GM18861 (cell line): ENCODE measurements at regions not wholly inside any gene's neighbourhood (a gene's known extent, or its start where the extent isn't known, plus 50 kb on each side); places are given as distances from the start of the nearest gene placed in this dataset.

Source experiments
- ATAC-seq: cut with Tn5 transposase; IDR thresholded peaks from one replicate; pipeline ENCODE4 v1.9.1; 2021; ENCODE audit not compliant: unreplicated experiment

DNA sequence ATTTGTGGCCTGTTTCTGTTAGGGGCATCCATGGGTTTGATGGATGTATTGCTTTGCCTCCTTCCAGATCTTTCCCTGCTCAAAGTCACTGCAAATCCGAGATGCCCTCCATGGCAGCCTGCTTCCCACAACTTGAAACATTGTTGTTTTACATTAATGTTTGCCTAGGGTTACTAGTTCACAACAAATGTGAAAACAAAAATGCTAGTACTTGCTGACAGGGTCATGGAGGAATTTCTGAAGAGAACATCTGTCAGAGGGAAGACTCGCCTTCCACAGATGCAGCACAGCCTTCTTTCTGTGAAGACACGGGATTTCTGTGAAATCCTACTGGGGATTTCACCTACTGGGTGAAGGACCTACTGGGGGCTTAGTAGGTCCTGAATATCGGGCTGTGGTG lies 260.0 kb upstream of the FN1 start:
- ATAC-seq = no peak

DNA sequence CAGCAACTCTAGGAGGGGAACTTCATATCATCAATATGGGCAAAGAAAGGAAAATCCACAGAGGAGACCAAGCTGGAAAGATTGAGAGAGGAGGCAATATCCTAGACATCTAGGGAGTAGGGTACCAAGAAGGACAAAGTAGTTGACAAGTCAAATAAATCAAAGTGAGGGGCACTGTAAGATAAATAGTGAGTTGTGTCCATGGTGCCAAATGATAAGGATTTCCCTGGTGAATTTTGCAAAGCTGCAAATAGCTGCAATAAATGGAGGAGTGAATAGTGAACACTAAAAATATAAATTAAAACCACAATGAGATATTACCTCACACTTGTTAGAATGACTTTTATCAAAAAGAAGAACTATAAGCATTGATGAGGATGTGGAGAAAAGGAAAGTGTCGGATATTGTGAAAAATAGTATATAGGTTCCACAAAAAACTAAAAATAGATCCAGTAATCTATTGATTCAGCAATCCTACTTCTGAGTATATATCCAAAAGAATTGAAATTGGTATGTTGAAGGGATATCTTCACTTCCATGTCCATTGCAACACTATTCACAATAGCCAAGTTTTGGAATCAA lies 258.2 kb upstream of the FN1 start:
- ATAC-seq = no peak

DNA sequence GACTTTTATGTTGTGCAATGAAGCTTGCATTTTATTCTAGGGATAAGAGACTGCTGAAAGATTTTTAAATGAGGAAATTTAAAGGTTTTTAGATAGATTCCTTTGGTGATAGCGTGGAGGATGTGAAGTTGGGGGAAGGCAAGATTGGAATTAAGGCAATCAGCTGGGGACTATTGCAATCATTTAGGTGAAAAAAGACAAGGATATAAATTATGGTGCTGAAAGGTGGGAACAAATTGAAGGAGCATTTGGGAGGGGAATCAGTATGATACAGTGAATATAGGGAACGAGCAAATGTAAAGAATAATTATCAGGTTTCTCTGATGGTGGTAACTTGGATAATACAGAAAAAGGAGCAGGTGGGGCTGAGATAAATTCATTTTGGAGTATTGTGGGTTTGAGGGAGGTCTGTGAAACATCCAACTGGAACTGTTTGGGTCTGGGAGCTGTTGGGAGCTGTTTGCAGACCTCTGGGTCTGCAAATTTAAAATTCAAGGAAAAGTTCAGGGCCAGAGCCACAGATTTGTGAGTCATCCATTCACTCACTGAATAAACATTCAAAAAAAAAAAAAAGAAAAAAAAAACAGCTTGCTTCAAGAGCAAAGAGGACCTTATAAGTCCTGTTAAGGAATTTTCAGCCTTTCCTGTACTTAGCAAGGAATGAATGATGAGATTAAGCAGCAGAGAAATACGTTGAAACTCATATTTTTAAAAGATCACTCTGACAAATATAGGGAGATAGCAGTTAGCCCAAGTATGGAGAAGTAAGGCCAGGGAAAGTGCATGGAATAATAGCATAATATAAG lies 257.5 kb upstream of the FN1 start:
- no peak for ATAC-seq

DNA sequence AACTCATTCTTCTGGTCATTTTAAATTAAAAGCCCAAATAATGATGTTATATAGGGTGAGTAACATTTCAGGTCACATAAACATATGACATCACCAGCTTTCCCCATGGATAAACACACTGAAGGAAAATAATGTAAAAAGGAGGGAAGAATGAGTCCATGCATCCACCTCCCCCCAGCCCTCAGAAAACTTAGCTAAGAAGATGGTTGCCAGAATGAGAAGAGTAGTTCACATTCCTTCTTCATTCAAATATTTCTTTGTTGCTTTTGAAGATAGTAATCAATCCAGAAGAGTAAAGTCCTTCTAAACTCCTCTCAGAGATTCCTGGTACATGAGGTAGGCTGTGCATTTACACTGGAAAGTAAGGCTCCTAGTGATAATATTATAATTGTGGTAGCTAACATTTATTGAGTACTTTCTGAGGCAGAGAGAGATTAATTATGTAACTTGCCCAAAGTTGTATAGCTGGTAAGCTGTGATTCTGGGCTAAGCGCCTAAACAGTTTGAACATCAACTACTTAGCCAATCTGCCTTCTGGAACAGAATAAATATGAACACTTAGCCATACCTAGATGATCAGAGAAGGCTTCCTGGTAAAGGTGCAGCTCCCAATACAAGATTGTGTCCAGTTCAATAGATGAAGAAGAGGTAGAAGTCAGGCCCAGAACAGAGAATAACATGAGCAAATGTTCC lies 256.7 kb upstream of the FN1 start:
- no peak for ATAC-seq

DNA sequence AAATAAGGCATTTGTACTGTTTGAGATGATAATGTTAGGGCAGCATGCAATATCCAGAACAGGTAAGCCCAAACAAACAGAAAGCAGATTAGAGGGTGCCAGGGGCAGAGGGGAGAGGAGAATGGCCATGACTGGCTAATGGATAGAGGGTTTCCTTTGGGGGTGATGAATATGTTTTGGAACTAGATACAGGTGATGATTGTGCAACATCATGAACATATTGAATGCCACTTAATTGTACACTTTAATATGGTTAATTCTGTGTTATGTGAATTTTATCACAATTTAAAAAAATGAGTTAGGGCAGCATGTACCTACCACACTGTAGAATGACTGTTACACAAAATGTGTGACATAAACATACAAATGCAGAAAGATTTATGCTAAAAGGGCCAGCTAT lies 255.5 kb upstream of the FN1 start:
- ATAC-seq = no peak

DNA sequence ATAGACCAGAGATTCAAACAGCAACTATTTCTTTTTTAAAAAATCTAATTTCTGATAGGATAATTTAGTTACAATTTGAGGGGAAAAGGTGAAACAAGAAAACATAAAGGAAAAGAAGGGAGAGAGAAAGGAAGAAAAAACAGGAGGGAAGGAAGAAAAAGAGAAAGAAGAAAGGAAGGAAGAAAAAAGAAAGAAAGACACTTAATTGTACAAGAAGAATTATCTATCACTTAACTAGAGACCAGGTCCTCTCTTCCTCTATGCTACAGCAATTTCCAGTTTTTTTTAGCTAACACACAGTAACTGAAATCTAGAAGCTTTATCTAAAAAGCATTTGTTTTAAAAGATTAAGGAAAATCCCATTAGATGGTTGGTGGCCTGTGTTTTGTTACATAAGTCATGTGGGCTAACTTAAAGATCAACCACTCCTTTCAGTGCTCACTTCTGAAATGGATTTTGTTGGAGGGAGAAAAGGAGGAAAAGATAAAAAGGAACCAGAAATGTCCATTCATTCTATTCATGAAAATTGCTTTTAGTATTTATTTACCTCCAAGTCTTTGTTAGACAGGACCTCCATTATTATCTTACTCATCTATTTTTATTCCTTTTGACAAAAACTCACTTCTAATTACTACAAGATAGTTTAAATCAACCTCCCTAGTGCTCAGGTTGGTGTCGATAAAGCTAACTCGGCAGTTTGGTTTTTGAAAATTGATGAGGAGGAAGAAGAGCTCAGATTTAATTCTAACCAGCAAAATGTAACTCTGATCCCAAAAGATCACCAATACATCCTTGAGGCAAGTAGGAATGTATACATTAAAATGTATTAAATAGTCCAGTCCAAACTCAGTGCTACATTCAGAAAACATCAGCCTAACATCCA lies 251.5 kb upstream of the FN1 start:
- no peak for ATAC-seq

DNA sequence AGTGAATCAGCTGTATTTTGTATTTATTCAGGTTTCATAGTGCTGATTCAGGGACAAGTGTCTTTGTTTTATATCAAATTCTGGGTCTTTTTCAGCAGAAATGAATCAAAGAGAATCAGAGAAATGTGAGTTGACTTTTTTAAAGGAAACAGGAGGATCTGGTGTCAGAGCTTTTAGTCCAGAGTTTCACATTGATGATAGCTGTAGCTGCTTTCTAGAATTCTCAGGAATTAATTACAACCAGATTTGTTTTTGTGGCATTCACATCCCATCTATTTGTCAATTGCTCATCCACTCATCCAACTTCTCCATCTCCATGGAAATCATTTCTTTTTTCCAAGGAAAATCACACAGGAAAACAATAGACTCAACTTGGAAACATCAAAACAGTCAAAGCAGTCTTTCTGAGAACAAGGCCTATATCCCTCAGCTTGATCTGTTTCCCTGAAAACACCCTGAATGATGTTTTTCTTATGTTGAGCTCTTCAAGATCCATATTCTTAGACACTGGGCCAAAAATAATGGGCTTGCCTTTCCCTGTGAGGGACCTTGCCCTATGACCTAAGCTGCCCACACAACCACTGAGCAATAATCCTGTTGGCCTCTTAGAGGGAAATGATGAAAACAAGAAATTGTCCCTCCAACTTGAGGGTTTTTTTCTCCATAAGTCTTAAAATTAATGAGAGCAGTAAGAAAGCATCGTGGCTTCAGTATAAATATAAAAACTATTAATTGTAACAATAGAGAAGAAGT lies 249.5 kb upstream of the FN1 start:
- no peak for ATAC-seq

DNA sequence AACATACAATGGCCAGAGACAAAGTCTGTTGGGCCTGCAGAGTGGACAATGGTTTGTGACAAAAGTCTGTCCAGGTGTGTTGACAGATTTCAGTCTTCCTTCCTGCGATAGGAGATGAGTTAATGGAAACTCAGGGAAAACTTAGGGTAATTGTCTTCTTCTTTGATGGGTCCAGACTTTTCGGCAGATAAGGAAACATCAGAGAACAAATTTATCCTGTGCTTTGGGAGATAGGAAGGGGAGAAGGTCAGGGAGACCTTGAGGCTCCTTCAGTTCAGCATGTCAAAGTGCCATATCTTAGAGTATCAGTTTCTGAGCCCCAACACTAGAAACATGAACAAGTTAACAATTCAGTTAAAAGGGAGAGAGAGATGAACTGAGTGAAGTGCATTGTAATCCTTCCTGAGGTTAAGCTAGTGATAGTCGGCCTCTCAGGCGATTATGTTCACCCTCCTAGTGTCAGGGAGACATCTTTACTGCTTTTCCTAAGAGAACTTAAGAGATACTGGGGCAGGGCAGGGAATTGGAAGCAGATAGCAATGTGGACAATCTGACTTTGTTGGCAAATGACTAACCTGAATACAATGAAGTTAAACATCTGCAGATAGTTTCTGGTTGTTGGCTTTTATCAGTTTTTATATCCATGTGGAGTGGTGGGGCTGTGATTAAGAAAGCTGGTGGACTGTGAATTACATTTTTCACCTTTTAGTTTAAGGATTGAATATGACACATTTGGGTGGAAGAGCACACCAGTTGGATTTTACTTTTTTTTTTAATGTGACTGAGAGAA lies 248.8 kb upstream of the FN1 start:
- ATAC-seq = no peak

DNA sequence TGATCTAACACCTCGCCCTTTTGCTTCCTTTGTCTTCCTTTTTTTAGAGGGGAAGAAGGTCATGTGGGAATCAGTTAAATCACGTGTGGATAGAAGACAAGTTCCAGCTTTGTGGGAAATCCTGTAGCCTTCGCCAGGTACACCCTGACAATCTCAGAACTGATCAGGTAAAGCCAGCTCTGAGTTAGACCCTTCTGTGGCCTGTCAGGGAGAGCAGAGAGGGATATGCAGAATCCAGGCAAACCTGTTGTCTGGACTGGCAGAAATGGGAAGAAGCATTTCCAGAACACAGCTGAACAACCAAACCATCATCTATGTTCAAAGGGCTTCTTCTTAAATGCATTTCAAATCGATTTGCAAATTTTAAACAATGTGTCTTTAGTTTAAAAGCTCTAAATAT lies 247.4 kb upstream of the FN1 start:
- ATAC-seq = no peak

DNA sequence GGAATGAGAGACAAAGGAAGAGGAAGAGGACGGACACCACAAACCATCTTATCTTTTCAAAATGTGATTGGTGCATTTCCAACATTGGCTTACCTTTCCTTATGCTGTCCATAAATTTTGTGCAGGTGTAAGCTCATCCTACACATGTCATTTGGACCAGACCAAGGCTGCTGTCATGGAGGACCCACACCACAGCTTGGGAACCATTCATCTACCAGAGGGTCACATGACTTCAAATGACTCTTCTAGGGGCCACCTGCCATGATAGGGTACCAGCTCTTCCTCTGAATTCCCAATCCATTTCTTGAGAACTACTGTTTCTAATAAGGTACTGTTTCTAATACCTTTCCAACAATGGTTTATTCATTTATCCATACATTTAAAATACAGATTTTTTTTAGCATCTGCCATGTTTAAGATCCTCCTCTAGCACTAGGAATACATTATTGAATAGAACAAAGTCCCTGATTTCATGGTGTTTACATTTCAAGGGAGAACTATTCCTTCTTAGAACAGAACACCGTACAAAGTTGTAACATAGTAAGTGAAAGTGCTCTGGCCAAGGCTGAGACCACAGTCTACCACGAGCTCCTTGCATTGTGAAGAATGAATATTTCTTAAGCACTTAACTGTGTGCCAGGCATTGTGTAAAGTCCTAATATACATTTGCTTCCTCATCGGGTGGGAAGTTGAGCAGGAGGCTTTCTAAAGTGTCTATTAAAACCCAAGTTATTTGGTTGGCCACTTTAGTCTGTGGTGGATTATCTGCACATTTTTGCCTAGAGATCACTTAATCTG lies 246.1 kb upstream of the FN1 start:
- ATAC-seq = no peak

DNA sequence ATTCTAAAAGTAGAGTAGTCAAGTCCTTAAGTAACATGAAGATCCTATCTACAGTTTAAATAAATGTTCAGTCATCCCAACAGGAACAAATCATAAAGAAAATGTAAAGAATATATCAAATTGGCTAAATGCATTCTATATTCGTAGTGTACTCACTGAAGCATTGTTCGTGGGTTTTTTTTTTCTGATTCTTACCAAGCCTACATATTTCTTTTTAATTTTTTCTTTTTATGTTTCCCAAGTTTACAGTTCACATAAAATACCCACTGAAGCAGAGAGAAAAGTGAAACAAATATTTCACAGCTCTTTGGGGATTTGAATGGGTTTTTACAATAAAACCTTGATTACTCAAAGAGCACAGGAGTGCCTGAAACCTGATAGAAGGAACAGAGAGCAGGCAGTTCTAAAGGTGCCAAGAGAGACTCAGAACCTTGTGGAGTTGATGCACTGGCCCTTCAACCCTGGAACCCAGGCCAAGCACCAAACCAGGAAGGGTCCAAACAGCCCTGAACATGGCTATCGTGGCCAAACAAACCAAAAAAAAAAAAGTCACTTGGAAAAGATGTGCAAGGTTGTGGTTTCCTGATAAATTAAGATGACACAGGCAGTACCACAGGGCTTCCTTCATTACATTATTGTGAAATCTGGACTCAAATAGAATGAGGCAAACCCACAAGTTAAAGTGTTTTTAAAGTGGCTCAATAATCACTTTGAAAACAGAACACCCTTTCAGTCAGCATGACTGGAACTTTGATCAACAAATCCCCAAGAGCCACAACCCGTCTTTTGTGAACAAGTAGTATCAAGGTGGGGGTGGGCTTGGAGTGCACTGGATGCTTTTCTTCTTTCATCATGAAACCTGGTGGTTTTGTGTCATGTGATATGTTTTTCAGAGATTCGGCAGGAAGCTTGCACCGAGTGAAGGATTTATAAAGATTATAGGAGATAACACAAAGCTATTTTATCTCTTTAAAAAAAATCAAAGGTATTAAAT lies 245.0 kb upstream of the FN1 start:
- ATAC-seq = peak; percentile 64

DNA sequence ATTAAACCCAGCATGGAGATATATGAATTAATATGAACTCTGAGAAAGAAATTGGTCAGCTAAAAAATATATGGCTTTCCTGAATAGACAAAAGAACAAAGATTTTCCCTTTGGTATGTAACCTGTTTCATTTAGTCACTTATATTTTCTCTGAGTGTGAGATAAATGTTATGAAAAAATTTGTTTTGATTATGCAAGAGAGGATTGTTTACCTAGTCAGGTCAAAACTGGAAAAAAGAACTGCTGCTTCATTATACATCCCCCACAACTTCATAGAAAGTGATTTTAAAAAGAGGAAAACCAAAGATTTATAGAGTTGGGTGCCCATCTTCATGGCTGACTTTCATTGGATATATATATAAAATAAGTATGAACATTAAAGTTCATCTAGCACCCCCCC lies 242.2 kb upstream of the FN1 start:
- ATAC-seq = no peak

DNA sequence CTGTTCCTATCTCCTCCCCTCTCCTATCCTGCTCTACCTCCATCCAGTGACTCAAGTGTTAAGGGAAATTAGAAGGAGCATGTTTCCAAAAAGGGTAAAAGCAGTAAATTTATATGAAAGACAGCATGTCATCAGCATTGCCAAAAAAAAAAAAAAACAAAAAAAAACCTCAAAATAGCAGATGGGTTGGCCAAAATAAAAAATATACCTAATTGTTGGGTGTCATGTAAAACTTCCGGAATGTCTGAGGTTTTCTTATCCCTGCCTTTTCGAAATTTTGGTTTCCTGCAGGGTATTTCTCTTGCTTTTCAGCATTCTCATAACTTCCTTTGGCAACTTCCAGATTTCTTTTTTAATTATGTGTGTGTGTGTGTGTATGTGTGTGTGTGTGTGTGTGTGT lies 241.6 kb upstream of the FN1 start:
- no peak for ATAC-seq

DNA sequence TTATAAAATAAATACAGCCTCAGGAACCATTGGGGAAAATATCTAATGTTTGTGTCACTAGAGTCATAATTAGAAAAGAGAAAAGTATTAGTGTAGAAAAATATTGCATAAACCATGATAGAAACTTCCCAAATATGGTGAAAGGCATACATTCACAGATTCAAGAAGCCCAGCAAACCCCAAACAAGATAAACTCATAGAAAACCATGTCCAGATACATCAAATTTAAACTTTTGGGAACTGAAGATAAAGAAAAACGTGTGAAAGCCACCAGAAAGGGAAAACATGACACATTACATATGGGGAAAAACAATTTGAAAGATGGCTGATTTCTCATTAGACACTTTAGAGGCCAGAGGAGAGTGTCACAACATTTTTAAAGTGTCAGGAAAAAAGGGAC lies 236.5 kb upstream of the FN1 start:
- no peak for ATAC-seq

DNA sequence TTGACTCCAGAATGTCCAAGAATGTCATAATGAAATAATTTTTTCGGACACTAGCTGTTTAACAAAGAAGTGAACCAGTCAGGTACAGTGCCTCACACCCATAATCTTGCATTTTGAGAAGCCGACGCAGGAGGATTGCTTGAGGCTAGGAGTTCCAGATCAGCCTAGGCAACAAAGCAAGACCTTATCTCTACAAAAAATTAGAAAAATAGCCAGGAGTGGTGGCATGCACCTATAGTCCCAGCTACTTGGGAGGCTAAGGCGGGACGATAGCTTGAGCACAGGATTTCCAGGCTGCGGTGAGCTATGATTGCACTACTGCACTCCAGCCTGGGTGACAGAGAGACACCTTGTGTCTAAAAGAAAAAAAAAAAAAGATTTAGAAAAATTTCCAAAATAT lies 235.8 kb upstream of the FN1 start:
- ATAC-seq = no peak

DNA sequence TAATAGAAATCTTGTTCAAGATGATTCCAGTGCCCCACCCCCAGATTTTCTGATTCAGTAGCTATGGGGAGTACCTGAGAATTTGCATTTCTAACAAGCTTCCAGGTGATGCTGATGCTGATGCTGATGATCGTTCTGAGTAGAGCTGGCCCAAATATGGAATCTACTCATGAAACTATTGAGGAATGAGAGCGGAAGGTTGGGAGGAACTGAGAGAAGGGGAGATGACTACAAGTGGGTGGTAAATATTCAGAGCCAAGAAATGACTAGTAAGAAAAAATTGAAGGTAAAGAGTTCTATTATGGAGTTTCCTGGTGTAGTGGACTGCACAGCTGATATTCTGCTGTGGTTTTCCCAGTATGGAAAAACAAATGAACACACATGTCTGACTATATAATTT lies 235.4 kb upstream of the FN1 start:
- no peak for ATAC-seq

DNA sequence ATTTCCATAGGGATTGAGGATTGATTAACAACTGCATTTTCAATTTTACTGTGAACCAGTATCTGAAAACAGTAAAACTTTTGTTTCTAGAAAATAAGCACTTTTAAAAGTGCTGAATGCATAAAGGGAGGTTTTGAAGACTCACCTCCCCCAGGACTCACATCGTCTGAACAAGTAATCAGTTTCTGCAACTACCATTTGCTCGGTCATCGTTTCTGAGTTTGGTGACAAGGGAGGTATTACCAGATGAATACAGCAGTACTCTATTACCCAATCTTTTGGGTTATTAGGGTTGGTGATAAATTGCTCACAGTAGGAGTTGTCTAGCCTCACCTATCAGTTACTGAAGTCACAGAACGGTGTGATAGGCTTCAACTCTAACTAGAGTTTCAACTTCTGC lies 234.5 kb upstream of the FN1 start:
- no peak for ATAC-seq

DNA sequence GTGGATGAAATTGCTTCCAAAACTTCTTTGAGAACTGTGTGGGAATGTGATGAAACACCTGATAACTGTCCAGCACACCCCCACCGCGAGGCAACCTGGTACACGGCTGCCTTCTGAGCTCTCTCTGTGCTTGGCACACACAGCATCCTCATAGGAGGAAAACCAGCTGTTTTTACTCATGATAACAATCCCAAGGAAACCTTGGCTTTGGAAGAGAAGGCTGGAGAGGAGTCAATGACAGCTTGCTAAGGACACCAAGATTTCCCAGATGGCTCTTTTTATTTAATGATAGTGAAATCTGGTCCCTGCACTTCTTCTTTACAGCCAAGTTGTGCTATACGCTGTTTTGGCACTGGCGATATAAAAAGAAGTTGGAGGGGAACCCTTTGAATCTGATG lies 232.5 kb upstream of the FN1 start:
- no peak for ATAC-seq
